Large intestine (tissue), 3 donors: ENCODE measurements at regions not wholly inside any gene's neighbourhood (a gene's known extent, or its start where the extent isn't known, plus 50 kb on each side); places are given as distances from the start of the nearest gene placed in this dataset.

Experiments used
- DNase-seq, 2 donors: peaks; one replicate each; pipeline versions ENCODE4 v3.0.0 to v3.0.0-alpha.2; 2013
- H3K27ac ChIP-seq: one replicate; pipeline ENCODE4 v1.5.1; 2013; ENCODE audit warnings: low read length
- H3K27me3 ChIP-seq: 2 replicates; pipeline ENCODE4 v1.6.1; 2013; ENCODE audit warnings: low read length; ENCODE audit not compliant: control insufficient read depth, insufficient read depth
- H3K36me3 ChIP-seq: 2 replicates; pipeline ENCODE4 v1.6.1; 2013; ENCODE audit warnings: low read length; ENCODE audit not compliant: control insufficient read depth, insufficient read depth
- H3K4me1 ChIP-seq: one replicate; pipeline ENCODE4 v1.6.1; 2013; ENCODE audit warnings: low read length; ENCODE audit not compliant: control insufficient read depth, insufficient read depth
- H3K4me3 ChIP-seq: one replicate; pipeline ENCODE4 v1.5.1; 2013; ENCODE audit warnings: low read length
- H3K9me3 ChIP-seq: one replicate; pipeline ENCODE4 v1.6.1; 2013; ENCODE audit warnings: mild to moderate bottlenecking, low read depth, low read length, moderate library complexity; ENCODE audit not compliant: control insufficient read depth
- WGBS: methylation state at CpG from one replicate; pipeline ENCODE4 v1.1.5; 2013; ENCODE audit warnings: low lambda C conversion rate; ENCODE audit not compliant: insufficient coverage; 5-methylcytosine and 5-hydroxymethylcytosine counted together

GRCh38 chr4:58113126-58113525, 1002.9 kb upstream of the IGFBP7 start:
- no peak for DNase-seq
- Histone ChIP-seq H3K27ac (no peak overlapping the region), H3K27me3 (no peaks in the 10 kb centered on the region), H3K4me1 (no peaks in the 10 kb centered on the region), H3K4me3 (no peak overlapping the region), H3K9me3 (no peaks in the 10 kb centered on the region), H3K36me3 (no peaks in the 10 kb centered on the region)
- no CpG with 5 or more reads among the region's 2 CpGs for WGBS

- DNase-seq: no peak
- no peak overlapping the region for H3K27ac ChIP-seq
- no peaks in the 10 kb centered on the region for H3K27me3 ChIP-seq
- H3K36me3 ChIP-seq: no peaks in the 10 kb centered on the region
- no peaks in the 10 kb centered on the region for H3K9me3 ChIP-seq
- H3K4me3 ChIP-seq: no peak overlapping the region
- H3K4me1 ChIP-seq: no peaks in the 10 kb centered on the region
- WGBS: 60% methylated on average over 1 of the region's 2 CpGs
These were observed 1001.6 kb upstream of the IGFBP7 start for GRCh38 chr4:58111818-58112217.

GRCh38 chr4:58093352-58093751, 983.2 kb upstream of the IGFBP7 start:
- H3K36me3 ChIP-seq: no peaks in the 10 kb centered on the region
- H3K4me3 ChIP-seq: no peak overlapping the region
- DNase-seq: no peak
- no peaks in the 10 kb centered on the region for H3K27me3 ChIP-seq
- WGBS: no CpG with 5 or more reads among the region's 4 CpGs
- no peak overlapping the region for H3K27ac ChIP-seq
- H3K9me3 ChIP-seq: no peaks in the 10 kb centered on the region
- no peaks in the 10 kb centered on the region for H3K4me1 ChIP-seq

GRCh38 chr4:58090539-58090938, 980.4 kb upstream of the IGFBP7 start:
- no peak overlapping the region for H3K4me3 ChIP-seq
- H3K4me1 ChIP-seq: no peaks in the 10 kb centered on the region
- no peak for DNase-seq
- no peaks in the 10 kb centered on the region for H3K9me3 ChIP-seq
- no peak overlapping the region for H3K27ac ChIP-seq
- no peaks in the 10 kb centered on the region for H3K27me3 ChIP-seq
- H3K36me3 ChIP-seq: no peaks in the 10 kb centered on the region

GRCh38 chr4:58081356-58081755, 971.2 kb upstream of the IGFBP7 start:
- no peak overlapping the region for H3K27ac ChIP-seq
- no peak overlapping the region for H3K4me3 ChIP-seq
- DNase-seq: no peak
- H3K36me3 ChIP-seq: no peaks in the 10 kb centered on the region
- H3K27me3 ChIP-seq: no peaks in the 10 kb centered on the region
- H3K9me3 ChIP-seq: no peaks in the 10 kb centered on the region
- H3K4me1 ChIP-seq: no peaks in the 10 kb centered on the region

- Histone ChIP-seq H3K27me3 (no peaks in the 10 kb centered on the region), H3K4me1 (no peaks in the 10 kb centered on the region), H3K9me3 (no peaks in the 10 kb centered on the region), H3K27ac (no peak overlapping the region), H3K4me3 (no peak overlapping the region), H3K36me3 (no peaks in the 10 kb centered on the region)
- no peak for DNase-seq
These were observed 965.5 kb upstream of the IGFBP7 start for GRCh38 chr4:58075724-58076123.

- no peak overlapping the region for H3K27ac ChIP-seq
- 100% methylated on average over 1 of the region's 1 CpG for WGBS
- H3K4me3 ChIP-seq: no peak overlapping the region
- no peak for DNase-seq
- H3K9me3 ChIP-seq: no peaks in the 10 kb centered on the region
- no peaks in the 10 kb centered on the region for H3K27me3 ChIP-seq
- H3K36me3 ChIP-seq: no peaks in the 10 kb centered on the region
- H3K4me1 ChIP-seq: no peaks in the 10 kb centered on the region
These were observed 964.2 kb upstream of the IGFBP7 start for GRCh38 chr4:58074382-58074781.

GRCh38 chr4:58070726-58071125, 960.5 kb upstream of the IGFBP7 start:
- no peaks in the 10 kb centered on the region for H3K36me3 ChIP-seq
- DNase-seq: no peak
- H3K27me3 ChIP-seq: no peaks in the 10 kb centered on the region
- H3K4me1 ChIP-seq: no peaks in the 10 kb centered on the region
- H3K27ac ChIP-seq: no peak overlapping the region
- no peak overlapping the region for H3K4me3 ChIP-seq
- no peaks in the 10 kb centered on the region for H3K9me3 ChIP-seq

- Histone ChIP-seq H3K27me3 (no peaks in the 10 kb centered on the region), H3K4me3 (no peak overlapping the region), H3K9me3 (no peaks in the 10 kb centered on the region), H3K27ac (no peak overlapping the region), H3K36me3 (no peaks in the 10 kb centered on the region), H3K4me1 (no peaks in the 10 kb centered on the region)
- DNase-seq: no peak
- 73% methylated on average over 2 of the region's 3 CpGs for WGBS
These were observed 954.5 kb upstream of the IGFBP7 start for GRCh38 chr4:58064653-58065052.

GRCh38 chr4:58063404-58064160, 953.4 kb upstream of the IGFBP7 start:
- 94% methylated on average over 2 of the region's 6 CpGs for WGBS
- Histone ChIP-seq H3K4me1 (no peaks in the 10 kb centered on the region), H3K4me3 (no peak overlapping the region), H3K27ac (no peak overlapping the region), H3K27me3 (no peaks in the 10 kb centered on the region), H3K9me3 (no peaks in the 10 kb centered on the region), H3K36me3 (no peaks in the 10 kb centered on the region)
- no peak for DNase-seq

GRCh38 chr4:58061967-58062366, 951.8 kb upstream of the IGFBP7 start:
- Histone ChIP-seq H3K4me3 (no peak overlapping the region), H3K27ac (no peak overlapping the region), H3K27me3 (no peaks in the 10 kb centered on the region), H3K4me1 (no peaks in the 10 kb centered on the region), H3K9me3 (no peaks in the 10 kb centered on the region), H3K36me3 (no peaks in the 10 kb centered on the region)
- peak in 1 of 2 donors; percentile 1 for DNase-seq
